GM19452 (cell line): ENCODE measurements at regions not wholly inside any gene's neighbourhood (a gene's known extent, or its start where the extent isn't known, plus 50 kb on each side); places are given as distances from the start of the nearest gene placed in this dataset.

Experiments used
- ATAC-seq: cut with Tn5 transposase; IDR thresholded peaks from one replicate; pipeline ENCODE4 v1.9.1; 2021; ENCODE audit not compliant: unreplicated experiment

DNA sequence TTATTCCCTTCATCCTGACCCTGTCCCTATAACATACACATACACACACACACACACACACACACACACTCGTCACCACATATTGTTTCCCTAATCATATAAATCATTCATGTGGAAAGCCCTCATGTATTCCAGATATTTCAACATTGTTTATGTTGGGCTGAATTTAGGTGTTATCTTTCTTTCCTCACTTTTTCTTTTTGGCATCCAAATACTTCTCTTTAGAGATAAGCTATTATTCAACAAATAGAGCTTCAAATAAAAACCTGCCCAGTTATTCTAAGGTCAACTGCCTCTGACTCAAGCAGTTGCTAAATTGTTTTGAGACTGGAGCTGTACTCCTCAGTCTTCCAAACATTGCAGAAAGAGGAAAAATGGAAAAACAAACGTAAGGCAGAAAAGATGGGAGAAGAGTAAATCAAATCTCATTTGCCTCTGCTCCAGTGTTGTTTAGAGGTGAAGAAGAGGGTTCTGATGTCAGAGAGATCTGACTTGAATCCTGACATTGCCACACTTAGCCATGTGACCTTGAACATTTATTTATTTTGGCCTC is 215.7 kb downstream of the GAS1 start:
- ATAC-seq, result no peak

DNA sequence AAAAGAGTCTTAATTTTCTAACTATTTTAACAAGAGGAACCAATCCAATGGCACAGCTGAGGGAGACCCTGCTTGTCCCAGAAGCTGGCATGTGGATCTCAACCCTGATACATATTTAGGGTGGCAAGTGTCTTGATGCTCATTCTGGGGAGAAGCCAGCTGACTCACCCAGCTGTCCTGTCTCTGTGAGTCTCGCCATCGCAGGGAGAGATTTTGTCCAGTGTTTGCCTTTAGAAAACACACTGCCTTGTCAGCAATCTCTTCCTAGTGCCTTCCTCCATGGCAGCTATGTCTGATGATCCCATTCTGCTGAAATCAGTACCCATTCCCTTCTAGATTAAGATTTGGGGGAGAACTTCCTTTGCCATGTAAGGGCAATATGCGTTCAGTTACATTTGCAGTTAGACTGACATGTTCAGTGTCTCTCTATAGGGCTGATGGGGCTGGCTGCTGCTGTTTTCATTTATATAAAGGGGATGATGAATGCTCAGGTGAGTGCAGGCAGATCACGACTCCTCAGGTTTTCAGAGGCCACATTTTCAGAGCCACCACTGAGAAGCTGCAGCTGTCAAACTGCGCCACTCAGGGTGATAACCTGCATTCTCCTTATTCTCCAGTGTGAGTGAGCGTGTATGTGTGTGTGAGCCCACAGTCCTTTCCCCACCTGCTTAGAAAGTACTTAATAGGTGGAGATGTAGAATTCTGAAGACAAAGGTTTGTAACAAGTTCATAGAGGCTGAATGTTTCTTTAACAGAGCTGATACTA is 217.0 kb downstream of the GAS1 start:
- no peak for ATAC-seq

DNA sequence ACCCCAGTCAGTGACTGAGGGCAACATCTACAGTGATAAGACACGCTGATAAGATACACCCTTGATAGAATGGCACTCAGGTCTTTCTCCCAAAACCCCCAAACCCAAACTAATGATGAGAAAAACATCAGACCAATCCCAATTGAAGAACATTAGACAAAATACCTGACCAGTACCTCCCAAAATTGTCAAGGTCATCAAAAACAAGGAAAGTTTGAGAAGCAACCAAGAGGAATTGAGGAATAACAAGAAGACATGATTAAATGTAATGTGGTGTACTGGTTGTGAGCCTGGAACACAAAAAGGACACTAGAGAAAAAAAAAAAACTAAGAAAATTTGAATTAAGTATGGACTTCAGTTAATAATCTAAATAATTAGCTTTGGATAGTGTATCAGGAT is 222.8 kb downstream of the GAS1 start:
- no peak for ATAC-seq

GRCh38 chr9:86723346-86723745 is 224.0 kb downstream of the GAS1 start:
- no peak for ATAC-seq

- no peak for ATAC-seq
Observed at GRCh38 chr9:86722706-86723075, 224.6 kb downstream of the GAS1 start.

DNA sequence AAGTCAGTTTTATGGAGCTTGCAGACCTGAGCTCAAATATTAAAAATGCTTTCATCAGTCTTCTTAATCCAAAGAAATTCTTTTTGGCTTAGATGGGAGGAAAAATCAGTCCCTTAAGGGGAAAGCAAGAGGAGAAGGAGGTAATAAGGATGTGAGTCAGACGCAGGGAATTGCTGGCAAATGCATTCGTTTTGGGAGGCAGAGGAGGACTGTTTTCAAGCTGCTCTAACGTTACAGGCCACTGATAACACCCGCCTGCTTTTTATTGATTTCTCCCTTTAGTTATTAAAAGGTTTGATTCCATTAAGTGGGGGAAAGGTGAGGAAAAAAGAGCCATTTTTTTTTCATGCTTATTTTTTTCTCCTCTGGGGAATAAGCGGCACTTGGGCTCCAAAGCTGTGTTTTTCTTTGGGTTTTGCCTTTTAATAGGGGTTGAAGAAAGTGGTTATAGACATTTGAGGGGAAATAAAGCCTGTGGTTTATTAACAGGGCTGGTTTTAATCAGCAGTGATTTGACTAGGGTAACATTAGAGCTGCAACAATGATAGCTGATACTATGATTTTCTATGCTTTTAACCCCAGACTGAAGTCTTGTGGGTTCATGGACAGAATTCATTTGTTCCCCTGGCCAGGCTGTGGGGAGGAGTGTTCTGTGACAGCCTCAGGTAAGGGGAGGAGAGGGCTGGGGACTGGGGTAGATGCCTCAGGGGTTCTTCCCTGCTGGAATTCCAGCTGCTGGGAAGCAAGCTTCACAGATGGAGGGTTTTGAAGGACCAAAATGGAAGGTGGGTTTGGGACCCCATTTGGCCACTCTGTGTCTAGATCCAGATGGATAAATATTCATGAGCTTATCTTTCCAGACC is 225.2 kb downstream of the GAS1 start:
- no peak for ATAC-seq

GRCh38 chr9:86721226-86721781 is 226.0 kb downstream of the GAS1 start:
- ATAC-seq, result no peak

DNA sequence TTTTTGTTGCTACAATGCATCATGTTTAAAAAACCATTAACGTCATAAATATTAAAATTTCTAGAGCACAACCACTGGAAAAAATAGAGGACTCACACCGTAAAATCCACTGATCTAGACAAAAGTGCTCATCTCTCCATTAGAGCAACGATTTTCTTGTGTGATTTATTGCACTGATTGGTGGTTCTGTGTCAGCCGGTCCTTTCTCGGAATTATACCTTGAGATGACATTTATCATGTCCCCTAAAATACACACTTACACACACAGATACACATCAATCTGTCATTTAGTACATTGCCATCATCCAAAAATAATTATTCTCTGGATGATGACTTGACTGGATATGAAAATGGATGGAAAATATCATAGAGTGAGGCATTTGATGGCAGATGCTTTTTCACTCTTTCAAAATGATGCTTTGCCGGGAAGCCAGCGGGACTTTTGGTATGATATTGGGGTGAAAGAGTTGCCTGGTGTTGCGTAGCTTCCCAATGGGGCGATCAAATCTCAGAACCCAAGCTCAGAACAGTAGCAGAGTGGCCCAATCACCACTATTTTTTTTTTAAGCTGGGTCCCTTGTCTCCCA is 226.6 kb downstream of the GAS1 start:
- ATAC-seq, result no peak

DNA sequence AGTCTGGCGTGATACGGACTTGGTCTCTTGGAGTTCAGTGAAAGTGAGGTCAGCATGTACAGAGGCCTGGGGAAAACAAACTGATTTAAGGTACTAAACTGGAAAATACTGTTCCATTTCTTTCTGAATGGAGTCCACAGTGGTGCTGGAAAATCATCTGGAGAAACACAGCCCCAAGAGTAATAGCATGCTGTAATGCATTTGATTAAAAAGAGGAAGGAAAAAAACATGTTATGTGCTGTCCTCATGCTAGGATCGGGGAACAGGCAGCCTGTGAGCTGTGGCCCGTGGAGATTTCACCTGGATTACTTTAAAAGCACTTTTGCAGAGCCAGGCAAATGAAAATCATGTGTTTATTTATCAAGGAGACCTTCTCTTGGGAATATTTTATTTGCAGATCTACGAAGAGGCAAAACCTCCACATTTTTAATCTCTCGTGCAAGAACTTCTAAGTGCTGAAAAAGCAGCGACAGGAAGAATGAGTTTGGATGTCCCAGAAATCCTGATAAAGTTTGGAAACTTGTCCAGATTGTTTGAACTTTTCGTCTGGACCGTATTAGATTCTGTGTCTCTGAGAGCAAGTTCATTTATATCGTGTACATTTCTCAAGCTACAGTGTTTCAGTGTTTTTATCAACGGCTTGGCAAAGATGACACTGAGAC is 228.8 kb downstream of the GAS1 start:
- no peak for ATAC-seq

DNA sequence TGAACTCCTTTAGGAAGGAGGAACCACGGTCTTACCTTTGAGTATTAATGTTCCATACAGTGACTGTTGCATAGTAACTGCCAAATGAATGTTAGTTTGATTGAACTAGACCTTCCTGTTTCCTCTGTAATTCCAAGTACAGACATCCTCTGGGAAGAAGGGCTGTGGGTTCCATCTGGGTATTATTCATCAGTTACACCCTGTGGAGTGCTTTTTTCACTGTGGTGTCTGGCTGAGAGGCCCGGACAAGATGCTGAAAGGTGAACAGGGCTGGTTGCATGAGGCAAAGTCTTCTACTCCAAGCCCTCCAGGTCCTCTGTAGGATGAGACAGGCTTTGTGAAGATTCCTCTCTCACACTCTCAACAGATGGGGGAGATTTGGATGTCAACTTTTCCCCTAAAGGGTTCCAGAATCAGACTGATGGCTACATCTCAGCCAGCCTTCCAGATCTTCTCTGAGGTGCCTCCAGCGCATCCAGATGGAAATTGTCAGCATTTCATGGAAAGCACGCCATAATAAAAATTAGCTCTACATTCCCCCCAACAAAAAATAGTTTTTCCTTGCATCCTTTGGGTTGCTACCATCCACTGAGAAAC is 230.9 kb downstream of the GAS1 start:
- ATAC-seq, result no peak

GRCh38 chr9:86714999-86715398 is 232.3 kb downstream of the GAS1 start:
- ATAC-seq, result no peak

DNA sequence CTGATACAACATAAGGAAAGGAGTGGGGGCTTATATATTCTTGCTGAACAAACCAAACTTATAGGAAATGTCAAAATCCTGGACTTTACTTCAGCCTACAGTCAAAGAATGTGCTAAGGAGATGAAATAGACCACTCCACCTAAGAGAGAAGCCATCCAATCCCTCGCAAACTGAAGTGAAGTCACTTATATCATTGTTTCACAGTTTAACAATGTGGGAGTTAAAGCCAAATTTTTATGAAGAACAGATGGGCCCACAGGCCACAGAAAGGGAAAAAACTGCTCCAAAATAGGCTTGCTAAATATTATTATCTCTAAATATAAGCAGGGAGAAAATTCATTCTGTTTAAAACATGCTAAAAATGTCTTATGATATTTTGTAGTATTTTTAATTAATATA is 233.3 kb downstream of the GAS1 start:
- ATAC-seq, result no peak

DNA sequence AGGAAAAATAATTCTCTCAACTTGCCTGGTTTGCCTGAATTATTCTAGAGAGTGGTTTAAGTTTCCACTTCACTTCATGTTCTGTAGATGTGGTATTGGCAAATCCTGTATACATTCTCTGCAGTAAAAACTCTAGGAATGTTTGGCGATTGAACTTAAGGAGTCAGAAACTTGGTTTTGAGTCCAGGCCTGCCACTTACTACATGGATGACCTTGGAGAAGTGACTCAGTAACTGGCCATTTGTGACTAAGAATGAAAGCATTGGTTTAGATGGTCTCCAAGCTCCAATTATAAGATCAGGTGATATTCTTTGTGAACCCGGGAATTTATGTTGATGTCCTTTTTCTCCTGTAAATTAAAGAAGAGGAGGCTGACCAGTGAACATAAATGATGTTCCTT is 233.8 kb downstream of the GAS1 start:
- ATAC-seq, result no peak

DNA sequence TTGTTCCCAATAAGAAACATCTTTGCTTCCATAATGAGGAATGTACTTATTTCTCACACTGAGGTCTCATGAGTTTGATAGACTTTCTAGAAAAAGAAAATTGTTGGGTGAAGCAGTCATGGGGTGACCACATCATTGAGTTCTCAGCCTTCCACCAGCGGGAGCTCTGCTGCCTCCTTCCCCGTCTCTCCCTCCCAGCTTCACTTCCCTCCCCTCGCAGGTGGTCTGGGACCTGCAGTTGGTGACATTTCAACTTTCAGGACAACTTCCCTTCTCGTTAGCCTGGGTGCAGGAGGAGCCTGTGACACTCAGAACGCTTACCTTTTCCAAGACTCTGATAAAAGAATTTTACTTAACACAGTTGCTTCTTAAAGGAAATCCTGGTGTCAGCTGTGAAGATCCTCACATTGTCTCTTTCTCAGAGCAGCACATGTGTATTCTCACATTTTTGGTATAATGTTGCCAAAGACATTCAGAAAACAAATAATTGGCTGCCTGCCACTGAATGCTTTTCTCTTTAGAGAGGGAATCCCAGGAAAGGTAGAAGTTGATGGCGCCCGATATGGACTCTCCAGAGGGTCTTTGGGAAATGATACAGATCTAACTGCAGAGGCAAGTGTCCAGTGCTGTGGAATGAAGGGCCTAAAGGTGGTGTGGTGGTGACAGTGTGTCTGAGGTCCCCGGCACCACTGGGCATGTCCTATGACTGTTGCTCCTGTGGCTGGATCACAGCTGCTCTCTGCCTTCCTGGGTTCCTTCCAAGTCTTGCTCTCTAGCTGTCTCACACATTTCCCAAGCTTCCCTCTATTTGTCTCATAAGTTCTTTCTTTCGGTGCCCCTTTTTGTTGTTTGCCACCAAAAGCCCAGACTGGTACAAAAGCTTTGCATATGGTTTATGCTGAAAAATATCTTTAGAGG is 238.1 kb downstream of the GAS1 start:
- ATAC-seq, result no peak

DNA sequence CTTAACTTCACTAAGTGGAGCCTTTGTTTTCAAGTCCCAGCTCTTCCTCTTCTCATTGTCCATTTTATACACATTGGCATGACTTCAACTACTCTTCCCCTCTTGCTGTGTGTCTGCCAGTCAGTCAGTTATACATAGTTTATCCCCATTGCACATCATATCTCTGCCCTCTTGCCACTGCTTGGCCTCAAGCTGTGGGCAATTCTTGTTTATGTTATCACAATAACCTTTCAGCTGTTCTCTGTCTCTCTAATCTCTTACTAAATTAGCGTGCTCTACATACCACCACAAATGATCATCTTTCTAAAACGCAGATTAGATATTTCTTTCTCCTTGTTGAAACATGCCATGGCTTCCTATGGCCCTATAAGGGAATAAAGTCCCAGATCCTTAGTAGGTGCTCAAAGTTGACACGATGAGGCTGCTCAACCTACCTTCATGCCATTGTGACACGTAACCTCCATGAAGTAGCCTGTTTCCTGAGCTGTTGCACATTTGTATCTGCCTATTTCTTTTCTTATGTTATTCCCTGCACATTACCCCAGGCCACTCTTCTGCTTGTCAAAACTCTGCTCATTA is 239.3 kb downstream of the GAS1 start:
- no peak for ATAC-seq

DNA sequence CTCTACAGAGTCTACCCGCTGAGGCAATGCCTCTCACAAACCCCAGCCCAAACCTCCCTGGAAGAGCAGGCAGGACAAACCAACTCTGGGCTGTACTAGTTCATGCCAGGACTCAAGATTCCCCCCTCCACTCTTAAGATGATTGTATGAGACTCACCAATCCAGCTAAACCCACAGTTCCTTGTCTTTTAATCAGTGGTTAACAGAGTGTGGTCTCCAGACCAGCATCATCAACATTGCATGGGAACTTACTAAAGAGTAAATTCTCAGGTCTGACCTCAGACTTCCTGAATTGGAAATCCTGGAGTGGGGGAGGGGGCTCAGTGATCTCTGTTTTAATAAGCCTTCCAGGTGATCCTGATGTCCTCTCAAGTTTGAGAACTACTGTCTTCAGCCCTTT is 240.9 kb downstream of the GAS1 start:
- ATAC-seq, result no peak

GRCh38 chr9:86705490-86705889 is 241.8 kb downstream of the GAS1 start:
- no peak for ATAC-seq

DNA sequence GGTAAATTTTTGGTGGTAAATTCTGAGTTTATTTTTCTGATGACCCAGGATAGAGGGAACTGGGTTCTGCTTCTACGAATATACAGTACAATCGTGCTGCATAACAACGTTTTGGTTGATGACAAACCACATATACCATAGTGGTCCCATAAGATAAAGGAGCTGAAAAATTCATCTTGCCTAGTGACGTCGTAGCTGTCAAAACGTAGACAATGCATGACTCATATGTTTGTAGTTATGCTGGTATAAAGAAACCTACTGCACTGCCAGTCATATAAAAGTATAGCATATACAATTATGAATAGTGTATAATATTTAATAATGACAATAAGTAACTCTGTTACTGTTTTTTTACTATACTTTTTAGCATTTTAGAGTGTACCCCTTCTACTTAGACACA is 244.0 kb downstream of the GAS1 start:
- no peak for ATAC-seq

- ATAC-seq, result no peak
Observed at GRCh38 chr9:86700629-86701028, 246.7 kb downstream of the GAS1 start.
